ENCODE measurements at regions not wholly inside any gene's neighbourhood (a gene's known extent, or its start where the extent isn't known, plus 50 kb on each side); places are given as distances from the start of the nearest gene placed in this dataset.
"Not testable (repeated sequence)": the region's sequence is repeated elsewhere in the genome, so short reads cannot be mapped to it uniquely, and the experiment has no call there.

GRCh38 chr10:29784175-29784773 lies 149.5 kb upstream of the SVIL start:
- no peak overlapping the region for H3K27ac ChIP-seq (ENCODE audit: low read depth, low read length)
- WGBS, 3 donors = 38 to 66% (median 46%) methylated on average over 7 of the region's 7 CpGs

- no peak overlapping the region for H3K27ac ChIP-seq (ENCODE audit: low read depth, low read length)
- WGBS, 3 donors = 60 to 68% (median 62%) methylated on average over 3 of the region's 3 CpGs
Measured at GRCh38 chr10:29783201-29783947, 148.6 kb upstream of the SVIL start.

GRCh38 chr10:29780639-29781038 lies 145.9 kb upstream of the SVIL start:
- H3K27ac ChIP-seq (ENCODE audit: low read depth, low read length) = no peak overlapping the region
- 87 to 89% (median 89%) methylated on average over 3 of the region's 3 CpGs for WGBS, 3 donors

- H3K27ac ChIP-seq (ENCODE audit: low read depth, low read length) = no peak overlapping the region
- WGBS, 3 donors = 2 to 28% (median 10%) methylated on average over 1 of the region's 1 CpG
Measured at GRCh38 chr10:29780096-29780495, 145.3 kb upstream of the SVIL start.

GRCh38 chr10:29776246-29776645 lies 141.5 kb upstream of the SVIL start:
- H3K27ac ChIP-seq (ENCODE audit: low read depth, low read length) = no peak overlapping the region
- WGBS, 3 donors = 75 to 84% (median 81%) methylated on average over 2 of the region's 2 CpGs

- 86 to 91% (median 88%) methylated on average over 2 of the region's 2 CpGs for whole genome bisulfite sequencing, 3 donors
- H3K27ac ChIP-seq (ENCODE audit: low read depth, low read length) = no peak overlapping the region
Measured at GRCh38 chr10:29774475-29774874, 139.7 kb upstream of the SVIL start.

- 86 to 96% (median 96%) methylated on average over 1 of the region's 1 CpG for WGBS, 3 donors
- H3K27ac ChIP-seq (ENCODE audit: low read depth, low read length) = no peak overlapping the region
Measured at GRCh38 chr10:29773675-29774091, 138.9 kb upstream of the SVIL start.

GRCh38 chr10:29772403-29772802 lies 137.6 kb upstream of the SVIL start:
- 52 to 60% (median 55%) methylated on average over 5 of the region's 5 CpGs for WGBS, 3 donors
- H3K27ac ChIP-seq (ENCODE audit: low read depth, low read length) = no peak overlapping the region

GRCh38 chr10:29771376-29771775 lies 136.6 kb upstream of the SVIL start:
- H3K27ac ChIP-seq (ENCODE audit: low read depth, low read length) = no peak overlapping the region
- WGBS, 3 donors = 77 to 88% (median 79%) methylated on average over 5 of the region's 5 CpGs

- WGBS, 3 donors = 85 to 95% (median 93%) methylated on average over 3 of the region's 4 CpGs
- H3K27ac ChIP-seq (ENCODE audit: low read depth, low read length) = not testable (repeated sequence)
Measured at GRCh38 chr10:29769277-29769676, 134.5 kb upstream of the SVIL start.

- no peak overlapping the region for H3K27ac ChIP-seq (ENCODE audit: low read depth, low read length)
- 85 to 96% (median 89%) methylated on average over 4 of the region's 4 CpGs for WGBS, 3 donors
Measured at GRCh38 chr10:29767968-29768367, 133.2 kb upstream of the SVIL start.

- H3K27ac ChIP-seq (ENCODE audit: low read depth, low read length) = no peak overlapping the region
Measured at GRCh38 chr10:29766753-29767152, 132.0 kb upstream of the SVIL start.

GRCh38 chr10:29765330-29765729 lies 130.6 kb upstream of the SVIL start:
- no peak overlapping the region for H3K27ac ChIP-seq (ENCODE audit: low read depth, low read length)
- WGBS, 3 donors = 81 to 95% (median 92%) methylated on average over 2 of the region's 2 CpGs

More at GRCh38 chr10:29766753-29767152, 132.0 kb upstream of the SVIL start:
- 65 to 83% (median 78%) methylated on average over 3 of the region's 3 CpGs for WGBS, 3 donors

- no peak overlapping the region for H3K27ac ChIP-seq (ENCODE audit: low read depth, low read length)
- 90 to 94% (median 91%) methylated on average over 4 of the region's 4 CpGs for WGBS, 3 donors
Measured at GRCh38 chr10:29763396-29763795, 128.6 kb upstream of the SVIL start.

GRCh38 chr10:29761916-29762315 lies 127.1 kb upstream of the SVIL start:
- H3K27ac ChIP-seq (ENCODE audit: low read depth, low read length) = no peak overlapping the region
- WGBS, 3 donors = 79 to 94% (median 92%) methylated on average over 5 of the region's 5 CpGs

GRCh38 chr10:29760138-29760900 lies 125.5 kb upstream of the SVIL start:
- 64 to 86% (median 73%) methylated on average over 4 of the region's 4 CpGs for WGBS, 3 donors
- H3K27ac ChIP-seq (ENCODE audit: low read depth, low read length) = no peak overlapping the region

GRCh38 chr10:29757551-29758297 lies 123.0 kb upstream of the SVIL start:
- WGBS, 3 donors = 66 to 72% (median 68%) methylated on average over 9 of the region's 9 CpGs
- H3K27ac ChIP-seq (ENCODE audit: low read depth, low read length) = no peak overlapping the region

GRCh38 chr10:29756451-29756850 lies 121.7 kb upstream of the SVIL start:
- WGBS, 3 donors = 71 to 88% (median 78%) methylated on average over 3 of the region's 3 CpGs
- no peak overlapping the region for H3K27ac ChIP-seq (ENCODE audit: low read depth, low read length)

GRCh38 chr10:29753283-29753682 lies 118.5 kb upstream of the SVIL start:
- H3K27ac ChIP-seq (ENCODE audit: low read depth, low read length) = no peak overlapping the region
- WGBS, 3 donors = 55 to 94% (median 92%) methylated on average over 7 of the region's 7 CpGs
